Putamen (tissue), 1 donor: ENCODE measurements at regions not wholly inside any gene's neighbourhood (a gene's known extent, or its start where the extent isn't known, plus 50 kb on each side); places are given as distances from the start of the nearest gene placed in this dataset.
"Not testable (repeated sequence)": the region's sequence is repeated elsewhere in the genome, so short reads cannot be mapped to it uniquely, and the experiment has no call there.

ENCODE experiments used
- DNase-seq: peaks from one replicate; pipeline ENCODE4 v3.0.0-alpha.2; 2016; ENCODE audit warnings: low spot score

DNA sequence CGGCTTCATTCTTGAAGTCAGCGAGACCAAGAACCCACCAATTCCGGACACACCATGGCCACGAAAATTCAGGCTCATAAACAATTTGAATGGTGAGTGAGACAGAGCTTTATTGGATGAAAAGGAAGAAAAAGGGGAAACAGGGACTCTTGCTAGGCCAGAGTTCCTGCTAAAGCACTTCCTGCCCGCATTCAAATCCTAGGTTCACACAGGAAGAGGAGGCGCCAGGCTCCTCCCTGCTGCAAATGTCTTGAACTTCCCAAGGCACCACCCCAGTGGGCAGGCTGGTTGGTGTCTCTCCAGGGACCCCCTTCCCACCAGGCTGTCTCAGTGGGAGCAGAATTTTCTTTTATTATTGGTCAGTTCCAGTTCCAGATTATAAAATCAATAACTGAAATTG, 121.2 kb downstream of the FSCB start:
- DNase-seq: no peak

DNA sequence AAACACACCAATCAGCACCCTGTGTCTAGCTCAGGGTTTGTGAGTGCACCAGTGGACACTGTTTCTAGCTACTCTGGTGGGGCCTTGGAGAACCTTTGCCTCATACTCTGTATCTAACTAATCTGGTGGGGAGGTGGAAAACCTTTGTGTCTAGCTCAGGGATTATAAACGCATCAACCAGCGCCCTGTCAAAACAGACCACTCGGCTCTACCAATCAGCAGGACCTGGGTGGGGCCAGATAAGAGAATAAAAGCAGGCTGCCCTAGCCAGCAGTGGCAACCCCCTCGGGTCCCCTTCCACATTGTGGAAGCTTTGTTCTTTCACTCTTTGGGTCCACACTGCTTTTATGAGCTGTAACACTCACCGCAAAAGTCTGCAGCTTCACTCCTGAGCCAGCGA, 121.8 kb downstream of the FSCB start:
- not testable (repeated sequence) for DNase-seq

DNA sequence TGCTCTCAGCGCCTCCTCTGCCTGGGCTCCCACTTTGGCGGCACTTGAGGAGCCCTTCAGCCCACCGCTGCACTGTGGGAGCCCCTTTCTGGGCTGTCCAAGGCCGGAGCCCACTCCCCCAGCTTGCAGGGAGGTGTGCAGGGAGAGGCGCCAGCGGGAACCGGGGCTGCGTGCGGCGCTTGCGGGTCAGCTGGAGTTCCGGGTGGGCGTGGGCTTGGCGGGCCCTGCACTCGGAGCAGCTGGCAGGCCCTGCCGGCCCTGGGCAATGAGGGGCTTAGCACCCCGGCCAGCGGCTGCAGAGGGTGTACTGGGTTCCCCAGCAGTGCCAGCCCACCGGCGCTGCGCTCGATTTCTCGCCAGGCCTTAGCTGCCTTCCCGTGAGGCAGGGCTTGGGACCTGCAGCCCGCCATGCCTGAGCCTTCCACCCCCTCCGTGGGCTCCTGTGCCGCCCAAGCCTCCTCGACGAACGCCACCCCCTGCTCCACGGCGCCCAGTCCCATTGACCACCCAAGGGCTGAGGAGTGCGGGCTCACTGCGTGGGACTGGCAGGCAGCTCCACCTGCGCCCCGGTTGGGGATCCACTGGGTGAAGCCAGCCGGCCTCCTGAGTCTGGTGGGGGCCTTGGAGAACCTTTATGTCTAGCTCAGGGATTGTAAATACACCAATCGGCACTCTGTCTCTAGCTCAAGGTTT, 122.3 kb downstream of the FSCB start:
- DNase-seq: not testable (repeated sequence)

DNA sequence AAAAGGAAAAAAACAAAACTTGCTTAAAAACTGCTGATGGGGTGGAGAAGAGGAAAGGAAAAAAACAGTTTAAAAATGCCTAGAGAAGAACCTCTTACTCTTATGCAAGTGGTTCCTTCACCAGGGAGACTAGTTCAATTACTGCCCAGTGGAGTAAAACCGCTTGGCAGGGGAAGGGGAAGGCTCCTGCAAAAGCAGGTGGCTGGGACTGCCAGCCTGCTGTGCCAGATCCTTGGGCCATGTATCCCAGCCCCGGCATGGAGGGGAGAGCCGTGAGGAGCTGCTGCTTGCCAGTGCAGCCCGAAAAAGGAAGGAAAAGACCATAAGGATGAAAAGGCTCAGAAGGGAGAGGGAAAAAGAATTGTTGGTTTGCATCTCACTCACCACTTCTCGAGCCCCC, 123.0 kb downstream of the FSCB start:
- DNase-seq: no peak

DNA sequence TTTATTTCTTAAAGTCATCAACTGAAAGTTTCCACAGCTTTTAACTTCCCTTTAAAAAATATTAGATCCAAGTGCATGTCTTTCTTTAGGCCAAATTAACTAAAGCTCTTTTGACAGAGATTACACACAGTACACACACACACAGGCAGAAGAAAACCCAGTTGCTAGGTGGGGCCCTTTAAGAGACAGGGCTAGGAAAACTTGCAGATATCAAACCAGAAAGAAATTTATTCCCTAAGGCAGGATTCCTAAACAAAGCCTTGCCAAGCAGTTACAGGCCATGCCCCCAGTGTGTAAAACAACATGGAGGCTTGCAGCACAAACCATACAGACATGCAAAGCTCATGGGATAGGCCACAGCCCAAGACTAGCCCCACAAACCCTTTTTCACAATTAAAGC, 123.4 kb downstream of the FSCB start:
- no peak for DNase-seq

DNA sequence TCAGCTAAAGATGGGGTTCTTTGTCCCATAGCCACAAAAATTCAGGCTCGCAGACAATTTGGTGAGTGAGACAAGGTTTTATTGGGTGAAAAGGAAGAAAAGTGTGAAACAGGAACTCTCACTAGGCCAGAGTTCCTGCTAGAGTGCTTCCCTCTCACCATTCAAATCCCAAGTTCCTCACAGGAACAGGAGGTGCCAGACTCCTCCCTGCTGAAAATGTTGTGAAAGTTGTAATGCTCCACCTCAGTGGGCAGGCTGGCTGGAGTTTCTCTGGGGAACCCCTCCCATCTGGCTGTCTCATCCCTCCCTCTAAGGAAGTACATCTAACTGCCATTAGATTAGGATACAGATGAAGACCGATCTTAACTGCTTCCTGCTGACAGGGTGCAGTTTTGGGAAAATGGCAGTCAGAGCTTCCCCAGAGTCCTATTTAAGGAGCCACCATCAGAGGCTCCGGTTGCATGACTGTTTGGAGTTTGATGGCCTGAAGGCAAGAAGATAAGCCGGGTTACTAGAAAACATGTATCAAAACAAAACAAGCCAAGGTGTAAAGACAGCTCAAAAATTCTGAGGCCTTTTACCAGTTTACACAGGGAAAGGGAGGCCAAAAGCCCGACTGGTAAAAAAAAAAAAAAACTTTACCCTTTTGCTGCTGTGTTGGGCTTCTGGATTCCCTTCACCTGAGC, 127.6 kb downstream of the FSCB start:
- DNase-seq: no peak

DNA sequence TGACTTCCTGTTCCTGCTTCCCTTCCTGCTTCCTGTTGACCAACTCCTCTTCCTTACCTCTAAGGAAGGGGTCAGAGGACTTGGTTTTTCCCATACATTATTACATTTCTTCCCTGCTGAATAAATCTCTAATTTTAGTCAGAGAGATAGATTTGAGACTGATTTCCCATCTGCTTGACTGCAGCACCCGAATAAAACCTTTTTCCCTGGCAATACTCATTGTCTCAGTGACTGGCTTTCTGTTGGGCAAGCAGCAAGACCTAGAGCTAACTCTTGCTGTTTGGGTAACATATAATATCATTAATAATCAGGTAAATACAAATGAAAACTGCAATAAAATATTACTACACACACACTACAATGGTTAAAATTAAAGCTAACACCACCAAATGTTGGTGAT, 132.2 kb downstream of the FSCB start:
- no peak for DNase-seq

DNA sequence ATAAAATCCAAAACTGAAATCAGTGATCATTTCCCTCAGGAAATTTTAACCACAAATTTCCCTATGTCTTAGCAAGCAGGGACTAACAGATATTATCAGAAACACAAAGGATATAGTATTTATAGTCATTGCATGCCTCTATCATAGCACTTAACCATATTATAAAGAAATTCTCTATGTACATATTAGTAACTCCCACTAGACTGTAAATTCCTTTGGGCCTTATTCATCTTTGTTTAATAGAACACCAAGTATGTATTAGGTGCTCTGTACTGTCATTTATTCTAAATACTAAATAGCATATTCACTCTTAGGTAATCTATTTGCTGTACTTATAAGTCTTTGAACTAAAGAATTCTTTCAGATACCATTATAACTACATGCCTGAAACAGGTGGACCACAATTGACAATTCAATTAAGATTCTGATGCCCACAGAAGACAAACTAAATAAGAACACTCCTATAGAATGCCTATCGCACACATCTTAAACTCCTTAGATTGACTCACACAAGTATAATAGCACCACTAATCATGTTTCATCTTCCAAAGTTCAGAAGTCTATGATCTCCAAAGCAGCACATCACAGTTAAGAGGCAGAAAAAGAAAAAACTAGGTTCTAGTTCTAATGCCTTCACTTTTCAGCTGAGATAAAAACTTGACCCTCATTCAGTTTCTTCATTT, 134.1 kb downstream of the FSCB start:
- DNase-seq: no peak

DNA sequence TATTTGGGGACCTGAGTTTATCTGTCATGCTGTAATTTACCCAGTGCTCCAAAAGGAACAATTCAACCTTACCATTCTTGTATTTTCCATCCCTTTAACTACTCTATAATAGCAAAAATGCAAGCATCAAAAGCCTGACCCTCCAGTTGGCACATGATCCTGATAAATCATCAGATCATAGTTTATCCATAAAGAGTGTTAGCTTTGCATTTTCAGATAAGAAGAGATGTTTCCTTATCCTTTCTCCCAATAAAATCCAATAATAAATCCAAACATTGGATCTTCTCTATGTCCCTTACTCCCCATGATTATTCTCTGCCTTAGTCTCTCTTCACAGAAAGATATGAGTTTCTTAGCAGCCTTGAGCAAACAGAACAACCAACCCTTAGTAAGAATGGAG, 134.9 kb downstream of the FSCB start:
- DNase-seq: no peak

DNA sequence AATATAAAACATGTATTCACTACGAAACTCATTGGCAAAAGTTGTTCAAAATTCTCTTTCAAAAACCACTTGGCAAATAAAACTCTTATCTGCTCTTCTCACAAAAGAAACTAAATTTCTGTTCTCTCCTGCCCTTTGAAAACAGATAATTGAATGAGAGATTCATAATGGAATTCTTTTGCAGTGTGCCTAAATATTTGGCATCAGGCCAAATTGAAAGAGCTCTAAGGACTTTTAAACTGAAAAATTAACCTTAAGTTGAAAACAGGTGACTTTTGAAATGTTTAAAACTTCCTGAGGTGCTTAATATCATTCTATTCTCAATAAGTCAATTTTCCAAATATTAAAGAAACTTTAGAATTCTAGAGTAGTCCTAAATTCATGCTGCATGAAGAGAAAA, 136.4 kb downstream of the FSCB start:
- no peak for DNase-seq

DNA sequence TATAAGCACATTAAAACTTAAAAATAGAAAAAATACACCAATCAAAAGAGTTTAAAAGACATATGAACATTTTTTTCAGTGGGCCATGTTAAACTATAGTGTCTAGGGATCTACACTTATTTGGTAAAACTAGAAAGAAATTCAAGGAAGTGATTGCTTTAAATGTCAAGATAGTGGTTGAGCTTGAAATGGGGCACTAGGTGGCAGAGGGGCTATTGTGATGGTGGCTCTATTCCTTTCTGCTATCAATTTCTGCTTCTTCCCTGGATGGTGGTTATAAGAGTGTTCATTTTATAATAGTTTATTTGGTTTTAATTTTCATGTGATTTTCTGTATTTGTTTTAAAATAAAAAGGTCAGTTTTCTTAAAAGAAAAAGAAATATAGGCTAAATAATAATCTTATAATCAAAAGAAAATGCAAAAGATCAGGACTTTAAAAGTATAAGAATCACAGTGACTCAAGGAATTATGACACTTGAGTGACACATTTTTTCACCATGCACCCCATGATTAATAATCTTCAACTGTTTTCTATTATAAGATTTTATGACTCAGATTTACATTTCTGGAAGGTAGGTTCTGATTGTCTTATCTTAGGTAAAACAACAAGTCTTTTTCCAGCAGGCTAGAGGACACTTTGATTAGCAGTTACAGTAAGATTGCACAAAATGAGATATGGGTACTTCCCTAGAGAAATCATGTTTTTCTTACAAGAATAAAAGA, 137.5 kb downstream of the FSCB start:
- no peak for DNase-seq

DNA sequence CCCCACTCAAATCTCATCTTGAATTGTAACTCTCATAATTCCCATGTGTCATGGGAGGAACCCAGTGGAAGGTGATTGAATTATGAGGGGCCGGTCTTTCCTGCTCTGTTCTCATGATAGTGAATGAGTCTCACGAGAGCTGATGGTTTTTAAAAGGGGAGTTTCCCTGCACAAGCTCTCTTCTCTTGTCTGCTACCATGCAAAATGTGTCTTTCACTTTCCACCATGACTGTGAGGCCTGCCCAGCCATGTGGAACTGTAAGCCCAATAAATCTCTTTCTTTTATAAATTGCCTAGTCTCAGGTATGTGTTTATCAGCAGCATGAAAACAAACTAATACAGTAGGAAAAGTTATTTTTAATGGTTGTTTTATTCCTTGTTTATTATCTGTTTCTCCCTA, 146.0 kb downstream of the FSCB start:
- no peak for DNase-seq

DNA sequence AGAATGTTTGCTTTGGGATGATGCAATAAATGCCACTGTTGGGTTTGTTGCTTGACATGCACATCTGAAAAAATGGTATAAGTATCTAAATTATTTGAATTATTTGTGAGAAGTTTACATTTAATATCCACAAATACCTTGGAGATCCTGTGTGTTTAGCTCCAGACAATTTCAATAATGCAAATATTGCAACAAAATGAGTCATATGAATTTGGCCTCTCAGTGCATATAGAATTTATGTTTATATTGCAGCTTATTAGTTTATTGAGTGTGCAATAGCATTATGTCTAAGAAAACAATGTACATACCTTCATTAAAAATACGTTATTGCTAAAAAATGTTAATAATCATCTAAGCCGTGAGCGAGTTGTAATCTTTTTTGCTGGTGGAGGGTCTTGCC, 153.3 kb downstream of the FSCB start:
- DNase-seq: no peak

DNA sequence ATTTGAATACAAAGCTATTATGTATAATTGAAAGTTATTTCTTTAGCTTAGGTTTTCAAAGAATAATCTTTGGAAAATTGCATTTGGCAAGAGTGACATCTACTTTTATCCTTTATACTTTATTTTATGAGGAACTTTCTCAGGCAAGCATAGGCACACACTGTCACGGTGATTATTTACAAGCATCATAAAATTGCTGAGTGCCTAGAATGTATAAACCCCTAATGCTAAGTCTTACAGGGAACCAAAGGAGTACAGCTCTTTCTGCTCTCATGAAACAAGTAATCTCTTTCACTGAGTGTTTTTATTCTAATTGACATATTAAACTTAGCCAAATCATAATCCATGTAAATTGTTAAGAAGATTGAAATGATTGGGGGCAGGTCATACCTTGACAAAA, 154.9 kb downstream of the FSCB start:
- DNase-seq: no peak

DNA sequence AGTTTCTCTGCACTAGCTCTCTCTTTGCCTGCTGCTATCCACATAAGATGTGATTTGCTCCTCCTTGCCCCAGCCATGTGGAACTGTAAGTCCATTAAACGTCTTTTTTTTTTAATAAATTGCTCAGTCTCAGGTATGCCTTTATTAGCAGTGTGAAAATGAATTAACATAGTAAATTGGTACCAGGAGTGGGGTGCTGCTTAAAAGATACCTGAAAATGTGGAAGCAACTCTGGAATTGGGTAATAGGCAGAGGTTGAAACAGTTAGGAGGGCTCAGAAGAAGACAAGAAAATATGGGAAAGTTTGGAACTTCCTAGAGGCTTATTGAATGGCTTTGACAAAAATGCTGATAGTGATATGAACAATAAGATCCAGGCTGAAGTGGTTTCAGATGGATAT, 159.8 kb downstream of the FSCB start:
- DNase-seq: no peak

DNA sequence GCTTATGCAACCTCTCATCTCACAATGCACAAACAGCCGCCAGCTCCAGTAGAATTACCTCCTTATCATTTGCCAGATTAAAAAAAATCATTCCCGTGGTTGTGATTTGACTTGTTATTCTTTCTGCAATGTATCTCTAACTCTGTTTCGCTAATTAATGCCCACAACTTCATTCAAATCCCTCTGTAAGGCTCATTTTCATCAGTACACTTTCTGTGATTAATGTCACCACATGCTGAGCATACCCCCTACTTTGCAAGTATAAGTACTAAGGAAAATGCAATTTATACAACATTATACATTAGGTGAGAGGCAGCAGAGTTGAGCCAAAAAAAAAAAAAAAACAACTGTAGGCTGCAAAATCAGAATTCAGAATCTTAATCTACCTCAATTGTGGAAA, 166.0 kb downstream of the FSCB start:
- no peak for DNase-seq

DNA sequence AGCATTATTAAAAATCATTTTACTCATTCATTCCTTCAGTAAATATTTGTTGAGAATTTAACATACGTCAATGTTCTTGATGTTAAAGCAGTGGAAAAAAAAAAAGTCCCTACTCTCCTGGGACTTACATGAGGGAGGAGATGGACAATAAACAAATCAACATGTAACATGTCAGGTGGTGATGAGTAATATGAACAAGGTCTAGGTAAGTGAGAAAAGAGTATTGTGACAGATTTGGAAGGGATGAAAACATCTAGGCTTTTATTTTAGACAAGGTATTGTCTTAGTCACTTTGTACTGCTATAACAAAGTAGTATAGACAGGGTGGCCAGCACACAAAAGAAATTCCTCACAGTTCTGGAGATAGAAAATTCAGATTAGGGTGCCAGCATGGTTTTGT, 167.2 kb downstream of the FSCB start:
- no peak for DNase-seq

DNA sequence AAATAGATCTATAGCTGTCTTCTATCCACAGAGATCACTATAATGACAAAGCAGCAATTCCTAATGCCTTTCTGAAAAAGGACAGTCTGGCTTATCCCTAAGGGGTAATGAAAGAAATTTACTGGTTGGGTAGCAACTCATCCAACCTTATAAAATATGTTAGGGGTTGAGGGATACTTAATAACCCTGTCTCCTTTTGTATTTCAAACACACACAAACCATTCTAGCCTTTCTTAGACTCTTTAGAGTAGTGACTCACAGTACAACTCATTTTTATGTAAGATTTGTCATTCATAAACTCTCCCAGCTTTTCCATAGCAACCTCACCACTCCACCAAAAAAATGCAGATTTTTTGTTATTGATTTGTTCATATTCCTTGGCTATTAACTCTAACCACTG, 167.9 kb downstream of the FSCB start:
- DNase-seq: no peak

DNA sequence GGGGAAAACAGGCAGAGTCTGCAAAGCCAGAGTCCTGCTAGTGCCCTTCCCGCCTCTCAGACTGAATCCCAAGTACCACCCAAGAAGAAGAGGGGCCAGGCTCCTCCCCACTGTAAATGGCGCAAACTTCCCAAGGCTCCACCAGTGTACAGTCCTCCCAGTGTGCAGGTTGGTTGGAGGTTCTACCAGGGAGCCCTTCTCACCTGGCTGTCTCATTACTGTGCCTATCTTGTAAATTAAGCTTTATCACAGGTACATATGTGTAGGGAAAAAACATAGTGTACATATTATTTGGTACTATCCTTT, 189.7 kb downstream of the FSCB start:
- DNase-seq: no peak

DNA sequence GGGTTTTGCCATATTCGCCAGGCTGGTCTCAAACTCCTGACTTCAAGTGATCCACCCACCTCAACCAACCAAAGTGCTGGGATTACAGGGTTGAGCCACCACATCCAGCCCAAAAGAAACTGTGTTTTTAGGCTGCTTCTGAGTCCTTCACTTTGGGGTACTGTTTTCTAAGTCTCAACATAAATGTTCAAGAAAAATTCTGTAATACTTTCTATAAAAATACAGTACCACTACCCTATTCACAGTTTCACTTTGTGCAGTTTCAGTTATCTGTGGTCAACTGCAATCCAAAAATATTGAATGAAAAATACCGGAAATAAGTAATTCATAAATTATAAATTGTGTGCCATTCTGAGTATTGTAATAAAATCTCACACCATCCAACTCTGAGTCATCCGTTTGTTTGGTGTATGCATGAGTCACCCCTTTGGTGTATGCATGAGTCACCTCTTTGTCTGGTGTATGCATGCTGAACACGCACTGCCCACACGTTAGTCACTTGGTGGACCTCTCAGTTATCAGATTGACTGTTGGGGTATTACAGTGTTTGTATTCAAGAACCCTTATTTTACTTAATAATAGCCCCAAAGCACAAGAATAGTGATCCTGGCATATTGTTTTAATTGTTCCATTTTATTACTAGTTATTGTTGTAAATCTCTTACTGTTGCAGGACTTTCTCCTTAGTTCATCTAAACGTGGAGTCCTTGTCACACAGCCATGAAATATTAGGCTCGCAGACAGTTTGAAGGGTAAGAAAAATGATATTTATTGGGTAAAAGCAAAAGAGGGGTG, 190.2 kb downstream of the FSCB start:
- no peak for DNase-seq

DNA sequence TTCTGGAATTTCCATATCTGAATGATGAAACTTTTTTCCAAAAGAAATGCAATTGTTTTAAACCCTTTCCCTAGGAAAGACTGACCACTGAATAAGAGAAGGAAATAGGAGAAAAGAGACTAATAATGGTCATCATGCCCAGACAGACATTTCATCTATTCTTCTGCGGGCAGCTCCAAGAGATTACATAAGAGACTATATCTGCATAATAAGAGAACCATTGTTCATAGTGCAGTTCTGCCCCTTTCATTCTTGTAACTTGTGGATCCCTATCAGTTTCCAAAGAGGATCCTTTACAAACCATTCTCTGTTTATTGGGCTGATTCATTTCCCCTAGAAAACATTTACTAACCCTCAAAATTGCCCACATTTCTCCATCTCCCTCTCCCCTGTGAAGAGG, 197.8 kb downstream of the FSCB start:
- no peak for DNase-seq

DNA sequence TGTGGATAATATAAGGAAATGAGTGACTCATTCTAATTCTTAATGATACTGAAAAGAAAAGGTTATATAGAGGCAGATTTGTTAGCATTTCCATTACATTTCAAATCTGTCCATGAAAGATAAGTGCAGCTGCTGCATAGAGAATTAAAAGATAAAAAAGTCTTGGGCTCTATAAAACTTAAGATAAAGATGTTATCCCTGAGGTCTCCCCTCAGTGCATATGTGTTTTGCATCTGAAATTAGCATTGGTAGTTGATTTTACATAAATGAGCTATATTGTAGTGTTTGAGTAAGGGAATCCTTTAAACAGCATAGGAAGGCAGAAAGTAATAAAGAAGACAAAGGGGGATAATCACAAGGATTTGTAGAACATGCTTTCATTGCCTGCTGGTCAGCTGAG, 206.2 kb downstream of the FSCB start:
- no peak for DNase-seq
